ENCODE measurements at regions not wholly inside any gene's neighbourhood (a gene's known extent, or its start where the extent isn't known, plus 50 kb on each side); places are given as distances from the start of the nearest gene placed in this dataset.

- 6% methylated on average over 2 of the region's 2 CpGs for WGBS (ENCODE audit: insufficient coverage, low coverage, missing lambda C conversion rate)
- ChIA-PET CTCF (ENCODE audit: low intra/inter-chr PET ratio) (no interaction called here), POLR2A (interaction anchor here (0.6 to 0.7 kb wide), 3 partner anchors 65 to 202 kb away, joined by 3 to 5 read pairs (median 4); no protein-coding TSS in a partner anchor)
- no TSS peak for BruUV-seq (replicated peaks)
- no peak overlapping the region for H3K4me3 ChIP-seq
- no peak overlapping the region for H2AFZ ChIP-seq (ENCODE audit: low read depth, low read length)
- ATAC-seq: no peak
- peaks cover 0 to 9% of the 10 kb centered on the region in 2 experiments; a peak in 1 of 5 replicates for H3K27me3 ChIP-seq (ENCODE audit: control insufficient read depth in 2 of 2, insufficient read depth in 2 of 2, low read length in 2 of 2)
- H3K9me3 ChIP-seq (replicated peaks; ENCODE audit: control insufficient read depth, insufficient read depth, low read depth, low read length): no peaks in the 10 kb centered on the region
- H3K79me2 ChIP-seq (ENCODE audit: control insufficient read depth, insufficient read depth, low read length): no peaks in the 10 kb centered on the region
- no peak overlapping the region for H3K9ac ChIP-seq (ENCODE audit: insufficient read depth in 1 of 2, low read depth in 2 of 2, low read length in 2 of 2)
- FAIRE-seq: no peak
- in situ Hi-C loops (cut with MboI) (no loop called here), intact Hi-C loops (cut with micrococcal nuclease) (no loop called here)
- no peak for DNase-seq (ENCODE audit: extremely low read depth in 1 of 4, low spot score in 3 of 4)
- H3K27ac ChIP-seq (ENCODE audit: extremely low read depth, low read depth, low read length): no peak overlapping the region
- H3K9me1 ChIP-seq (ENCODE audit: control insufficient read depth, insufficient read depth, low read length): no peaks in the 10 kb centered on the region
- no peaks in the 10 kb centered on the region for H3K4me1 ChIP-seq (replicated peaks in 1 of 2; ENCODE audit: control insufficient read depth in 2 of 2, insufficient read depth in 2 of 2, low read length in 2 of 2)
- H4K20me1 ChIP-seq (replicated peaks; ENCODE audit: control insufficient read depth, insufficient read depth, low read length): 0 out of 2 replicates have a peak, but pooled peaks cover 3% of the 10 kb centered on the region
- H3K4me2 ChIP-seq (ENCODE audit: insufficient read depth, low read length): no peak overlapping the region
- no peaks in the 10 kb centered on the region for H3K36me3 ChIP-seq (ENCODE audit: control insufficient read depth, insufficient read depth, low read length)
- no peak for TF ChIP-seq ZNF280A (IDR thresholded peaks at IDR 0.05; ENCODE audit: low read depth, partially characterized antibody)
- TF ChIP-seq HCFC1 (IDR thresholded peaks at IDR 0.05; ENCODE audit: low read depth, low read length): no peak
- no peak for TF ChIP-seq ZNF146 (CRISPR knock-in tag; IDR thresholded peaks at IDR 0.05; ENCODE audit: unreplicated experiment)
- no peak for TF ChIP-seq HNRNPL (IDR thresholded peaks at IDR 0.05; ENCODE audit: low read depth, low read length)
- TF ChIP-seq ZSCAN29 (IDR thresholded peaks at IDR 0.05): no peak
- TF ChIP-seq CCAR2 (IDR thresholded peaks at IDR 0.05; ENCODE audit: low read depth, low read length): no peak
- no peak for TF ChIP-seq PTTG1 (tag; IDR thresholded peaks at IDR 0.05; ENCODE audit: low read depth)
- no peak for TF ChIP-seq HDGF (IDR thresholded peaks at IDR 0.05)
- TF ChIP-seq MNT (conservative IDR thresholded peaks at IDR 0.05): no peak
- TF ChIP-seq ETS1 (conservative IDR thresholded peaks at IDR 0.05; ENCODE audit: control insufficient read depth, low read depth, low read length): no peak
- no peak for TF ChIP-seq USF2 (CRISPR knock-in tag; IDR thresholded peaks at IDR 0.05)
- TF ChIP-seq NR2F6 (CRISPR knock-in tag; IDR thresholded peaks at IDR 0.05): no peak
- no peak for TF ChIP-seq CHD1 (IDR thresholded peaks at IDR 0.05; ENCODE audit: low read length)
- no peak for TF ChIP-seq PKNOX1 (IDR thresholded peaks at IDR 0.05)
- TF ChIP-seq PATZ1 (CRISPR knock-in tag; IDR thresholded peaks at IDR 0.05; ENCODE audit: borderline replicate concordance): no peak
Observed at GRCh38 chr11:119852741-119853140, 123.7 kb upstream of the NECTIN1 start.

Data from K562 (cell line).